ENCODE measurements at regions not wholly inside any gene's neighbourhood (a gene's known extent, or its start where the extent isn't known, plus 50 kb on each side); places are given as distances from the start of the nearest gene placed in this dataset.

DNA sequence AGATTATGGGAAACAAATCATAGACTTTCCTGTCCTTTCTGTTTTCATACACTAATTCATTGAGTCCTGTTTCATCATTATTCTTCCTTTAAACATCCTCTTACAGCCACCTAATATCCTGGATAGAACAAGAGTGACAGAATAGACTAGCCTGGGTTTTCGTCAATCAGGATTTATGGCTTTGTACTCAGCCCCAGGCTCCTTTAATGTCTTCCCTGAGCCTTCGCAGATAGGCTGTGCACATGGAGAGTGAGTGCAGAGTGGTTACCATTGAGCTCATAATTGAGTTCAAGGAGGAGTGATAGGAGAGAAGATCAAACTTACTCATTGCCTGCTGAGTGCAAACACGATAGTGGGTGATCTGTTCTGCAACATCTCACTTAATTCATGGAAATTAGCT, 304.9 kb downstream of the TDRD3 start:
- no peak for TF ChIP-seq CTCF (conservative IDR thresholded peaks at IDR 0.05; ENCODE audit: control insufficient read depth, insufficient read depth, low read depth, low read length)
- no peak overlapping the region for H3K4me3 ChIP-seq (ENCODE audit: control insufficient read depth, low read depth, low read length)
- no peak for DNase-seq (ENCODE audit: low read depth)

DNA sequence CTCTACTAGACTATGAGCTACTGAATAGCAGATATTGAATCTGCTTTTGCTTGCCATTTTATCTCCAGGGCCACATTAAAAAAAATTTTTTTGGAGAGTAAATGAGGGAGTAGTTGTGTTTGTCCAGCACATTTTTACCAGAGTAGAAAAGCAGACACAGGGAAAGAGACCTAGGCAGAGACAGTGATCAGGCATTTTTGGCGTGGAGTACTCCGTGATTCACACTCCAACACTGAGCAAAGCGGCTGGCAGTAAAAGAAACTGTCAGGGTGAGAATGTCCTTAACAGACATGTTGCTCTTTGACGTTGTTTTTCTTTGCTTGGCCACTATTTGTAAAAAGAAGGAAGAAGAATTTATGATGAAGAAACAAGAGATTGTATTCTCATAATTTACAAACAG, 304.0 kb downstream of the TDRD3 start:
- TF ChIP-seq CTCF (conservative IDR thresholded peaks at IDR 0.05; ENCODE audit: control insufficient read depth, insufficient read depth, low read depth, low read length) = no peak
- H3K4me3 ChIP-seq (ENCODE audit: control insufficient read depth, low read depth, low read length) = no peak overlapping the region
- no peak for DNase-seq (ENCODE audit: low read depth)

GRCh38 chr13:60699636-60700035, 302.6 kb downstream of the TDRD3 start:
- no peak for TF ChIP-seq CTCF (conservative IDR thresholded peaks at IDR 0.05; ENCODE audit: control insufficient read depth, insufficient read depth, low read depth, low read length)
- no peak for DNase-seq (ENCODE audit: low read depth)
- H3K4me3 ChIP-seq (ENCODE audit: control insufficient read depth, low read depth, low read length) = no peak overlapping the region

GRCh38 chr13:60696602-60697001, 299.6 kb downstream of the TDRD3 start:
- DNase-seq (ENCODE audit: low read depth) = no peak

DNA sequence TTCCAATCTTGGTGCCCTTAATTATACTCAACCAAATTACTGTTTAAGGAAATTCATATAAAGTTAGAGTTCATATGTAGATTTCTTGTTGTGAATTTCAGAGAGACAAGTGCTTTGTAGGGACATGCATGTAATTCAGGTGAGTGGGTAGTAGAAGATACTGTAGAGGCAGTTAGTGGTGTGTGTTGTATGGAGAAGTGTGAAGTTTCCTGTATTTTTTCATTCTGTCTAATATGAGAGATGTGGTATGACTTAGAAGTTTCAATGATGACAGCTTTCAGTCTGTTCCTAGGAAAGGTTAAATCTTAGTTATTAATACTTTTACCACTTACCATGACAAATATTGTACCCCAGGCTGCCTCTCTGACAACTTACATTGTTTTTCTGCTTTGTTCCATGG, 294.2 kb downstream of the TDRD3 start:
- no peak overlapping the region for H3K4me3 ChIP-seq (ENCODE audit: control insufficient read depth, low read depth, low read length)
- no peak for DNase-seq (ENCODE audit: low read depth)
- no peak for TF ChIP-seq CTCF (conservative IDR thresholded peaks at IDR 0.05; ENCODE audit: control insufficient read depth, insufficient read depth, low read depth, low read length)

More at GRCh38 chr13:60696602-60697001, 299.6 kb downstream of the TDRD3 start:
- no peak overlapping the region for H3K4me3 ChIP-seq (ENCODE audit: control insufficient read depth, low read depth, low read length)
- no peak for TF ChIP-seq CTCF (conservative IDR thresholded peaks at IDR 0.05; ENCODE audit: control insufficient read depth, insufficient read depth, low read depth, low read length)

DNA sequence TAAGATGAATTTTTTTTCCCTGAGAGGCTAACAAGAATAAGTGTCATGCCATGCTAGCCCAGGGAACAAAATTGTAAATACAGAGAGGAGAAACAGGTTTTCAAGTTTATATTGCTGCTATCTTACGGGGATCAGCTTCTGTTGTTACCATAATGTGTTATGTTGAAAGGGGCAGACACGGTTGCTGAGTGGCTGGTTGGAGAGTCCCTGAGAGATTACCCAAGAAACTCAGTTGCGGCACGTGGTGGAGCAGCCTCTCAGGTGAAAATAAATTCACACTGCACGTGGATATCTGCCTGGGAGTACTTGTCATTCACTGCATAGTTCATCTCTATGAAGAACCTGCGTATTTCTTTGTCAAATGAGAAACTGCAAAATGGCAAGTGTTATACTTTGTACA, 293.6 kb downstream of the TDRD3 start:
- no peak for DNase-seq (ENCODE audit: low read depth)
- no peak for TF ChIP-seq CTCF (conservative IDR thresholded peaks at IDR 0.05; ENCODE audit: control insufficient read depth, insufficient read depth, low read depth, low read length)
- H3K4me3 ChIP-seq (ENCODE audit: control insufficient read depth, low read depth, low read length) = no peak overlapping the region

GRCh38 chr13:60689571-60689970, 292.6 kb downstream of the TDRD3 start:
- H3K4me3 ChIP-seq (ENCODE audit: control insufficient read depth, low read depth, low read length) = no peak overlapping the region
- TF ChIP-seq CTCF (conservative IDR thresholded peaks at IDR 0.05; ENCODE audit: control insufficient read depth, insufficient read depth, low read depth, low read length) = no peak
- no peak for DNase-seq (ENCODE audit: low read depth)
